PC-9 (cell line): ENCODE measurements at regions not wholly inside any gene's neighbourhood (a gene's known extent, or its start where the extent isn't known, plus 50 kb on each side); places are given as distances from the start of the nearest gene placed in this dataset.

Experiments used
- BruUV-seq: library from RNA; stranded (reverse); fragments of 400-500 nt; replicated peaks from 2 replicates; lab custom pipeline; 2021; lab: Mats Ljungman, UMichigan
- CTCF ChIA-PET: fragments of 300-600 bp; sonication (Branson Sonifier 250); formaldehyde crosslinking; loops from one replicate; lab custom pipeline; 2022; ENCODE audit warnings: antibody characterized with exemption; lab: Charles Lee
- POLR2A ChIA-PET: fragments of 300-600 bp; sonication (Branson Sonifier 250); formaldehyde crosslinking; loops from one replicate; lab custom pipeline; 2022; ENCODE audit warnings: antibody characterized with exemption; ENCODE audit not compliant: unreplicated experiment; lab: Charles Lee
- DNase-seq, 2 experiments: peaks; one replicate each; pipeline versions ENCODE4 v3.0.0 to v3.0.0-alpha.2; 2015 to 2022; ENCODE audit warnings: mixed read lengths in 1 of 2
- H2AFZ ChIP-seq: fragments of 200-600 bp; sonication (generic); 2 replicates; pipeline ENCODE4 v1.8.1; 2017; ENCODE audit warnings: antibody characterized with exemption
- H3F3A ChIP-seq: fragments of 200-600 bp; sonication (generic); 2 replicates; pipeline ENCODE4 v1.8.1; 2017; ENCODE audit warnings: antibody characterized with exemption, mild to moderate bottlenecking, low read depth; ENCODE audit not compliant: insufficient read depth
- H3K27ac ChIP-seq: fragments of 200-600 bp; sonication (generic); 2 replicates; pipeline ENCODE4 v1.6.1; 2016; ENCODE audit warnings: mixed run types
- H3K27me3 ChIP-seq: fragments of 200-600 bp; sonication (generic); 2 replicates; pipeline ENCODE4 v1.6.1; 2016; ENCODE audit warnings: low read depth, mixed run types; ENCODE audit not compliant: insufficient read depth
- H3K36me3 ChIP-seq: fragments of 200-600 bp; sonication (generic); 2 replicates; pipeline ENCODE4 v1.6.1; 2016; ENCODE audit warnings: low read depth, mixed run types
- H3K4me1 ChIP-seq: fragments of 200-600 bp; sonication (generic); replicated peaks from 2 replicates; pipeline ENCODE4 v1.6.1; 2016; ENCODE audit warnings: mixed run types; ENCODE audit not compliant: insufficient read depth
- H3K4me2 ChIP-seq: fragments of 200-600 bp; sonication (generic); 2 replicates; pipeline ENCODE4 v1.6.1; 2017; ENCODE audit warnings: mixed run types
- H3K4me3 ChIP-seq: fragments of 200-600 bp; sonication (generic); 2 replicates; pipeline ENCODE4 v1.6.1; 2016; ENCODE audit warnings: mixed run types
- H3K79me2 ChIP-seq: fragments of 200-600 bp; sonication (generic); 2 replicates; pipeline ENCODE4 v1.6.1; 2017; ENCODE audit warnings: low read depth, mixed run types
- H3K9me2 ChIP-seq: fragments of 200-600 bp; sonication (generic); 2 replicates; pipeline ENCODE4 v1.8.1; 2017; ENCODE audit warnings: mild to moderate bottlenecking; ENCODE audit not compliant: insufficient read depth
- H3K9me3 ChIP-seq: fragments of 200-600 bp; sonication (generic); 2 replicates; pipeline ENCODE4 v1.8.1; 2016; ENCODE audit warnings: low read depth; ENCODE audit not compliant: insufficient read depth
- H4K20me1 ChIP-seq: fragments of 200-600 bp; sonication (generic); 2 replicates; pipeline ENCODE4 v1.8.1; 2017; ENCODE audit not compliant: insufficient read depth
- CTCF ChIP-seq: fragments of 200-600 bp; sonication (generic); conservative IDR thresholded peaks from 2 replicates; pipeline ENCODE4 v1.6.1; 2017; ENCODE audit warnings: mixed run types, antibody characterized with exemption, mild to moderate bottlenecking, moderate library complexity
- EZH2 ChIP-seq: fragments of 200-600 bp; sonication (generic); IDR thresholded peaks from 2 replicates; pipeline ENCODE4 v1.8.0; 2017; ENCODE audit warnings: antibody characterized with exemption, low read depth
- intact Hi-C: fragments of 100-400 bp; cut with micrococcal nuclease; formaldehyde crosslinking; loops from one replicate; pipeline ENCODE4 v1.10.0; 2022; ENCODE audit not compliant: unreplicated experiment

GRCh38 chr12:22881878-22882385, 257.0 kb downstream of the ETNK1 start:
- BruUV-seq: no TSS peak
- no peaks in the 10 kb centered on the region for H3F3A ChIP-seq
- DNase-seq: no peak
- TF ChIP-seq EZH2 (no peak), CTCF (no peak)
- intact Hi-C loops: no loop called here
- no peak overlapping the region for H3K27ac ChIP-seq
- peaks cover 2% of the 10 kb centered on the region; the same call in 1 of the 2 replicates for H3K27me3 ChIP-seq
- H3K36me3 ChIP-seq: no peaks in the 10 kb centered on the region
- CTCF ChIA-PET: no interaction called here
- no peaks in the 10 kb centered on the region for H4K20me1 ChIP-seq
- H3K79me2 ChIP-seq: no peaks in the 10 kb centered on the region
- POLR2A ChIA-PET: no interaction called here
- H3K4me2 ChIP-seq: no peak overlapping the region
- H3K9me3 ChIP-seq: no peaks in the 10 kb centered on the region
- H3K9me2 ChIP-seq: no peaks in the 10 kb centered on the region
- H2AFZ ChIP-seq: no peak overlapping the region
- no peak overlapping the region for H3K4me3 ChIP-seq
- no peaks in the 10 kb centered on the region for H3K4me1 ChIP-seq

GRCh38 chr12:22882559-22882958, 257.6 kb downstream of the ETNK1 start:
- H3K27ac ChIP-seq: no peak overlapping the region
- no TSS peak for BruUV-seq

GRCh38 chr12:22893878-22894277, 268.9 kb downstream of the ETNK1 start:
- TF ChIP-seq CTCF: no peak
- TF ChIP-seq EZH2: no peak
- H3K4me1 ChIP-seq: no peaks in the 10 kb centered on the region
- H2AFZ ChIP-seq: no peak overlapping the region
- intact Hi-C loops: no loop called here
- H4K20me1 ChIP-seq: no peaks in the 10 kb centered on the region
- no peaks in the 10 kb centered on the region for H3F3A ChIP-seq
- ChIA-PET POLR2A (no interaction called here), CTCF (no interaction called here)
- H3K9me3 ChIP-seq: no peaks in the 10 kb centered on the region
- no peaks in the 10 kb centered on the region for H3K36me3 ChIP-seq
- H3K9me2 ChIP-seq: no peaks in the 10 kb centered on the region
- no peaks in the 10 kb centered on the region for H3K79me2 ChIP-seq
- no peak overlapping the region for H3K4me3 ChIP-seq
- H3K4me2 ChIP-seq: no peak overlapping the region
- no peaks in the 10 kb centered on the region for H3K27me3 ChIP-seq
- H3K27ac ChIP-seq: no peak overlapping the region
- no TSS peak for BruUV-seq
- no peak for DNase-seq

More at GRCh38 chr12:22882559-22882958, 257.6 kb downstream of the ETNK1 start:
- Histone ChIP-seq H3K9me3 (no peaks in the 10 kb centered on the region), H3K4me1 (no peaks in the 10 kb centered on the region), H3K4me3 (no peak overlapping the region), H3K4me2 (no peak overlapping the region), H3K9me2 (no peaks in the 10 kb centered on the region), H3K79me2 (no peaks in the 10 kb centered on the region), H3K36me3 (no peaks in the 10 kb centered on the region), H2AFZ (no peak overlapping the region), H3F3A (no peaks in the 10 kb centered on the region), H3K27me3 (peaks cover 2% of the 10 kb centered on the region; the same call in 1 of the 2 replicates), H4K20me1 (no peaks in the 10 kb centered on the region)
- no peak for TF ChIP-seq EZH2
- TF ChIP-seq CTCF: no peak
- ChIA-PET CTCF (no interaction called here), POLR2A (no interaction called here)
- no peak for DNase-seq
- intact Hi-C loops: no loop called here
